ENCODE measurements at regions not wholly inside any gene's neighbourhood (a gene's known extent, or its start where the extent isn't known, plus 50 kb on each side); places are given as distances from the start of the nearest gene placed in this dataset.

- H3K4me2 ChIP-seq (ENCODE audit: low read depth, low read length), result no peak overlapping the region
- no peaks in the 10 kb centered on the region for H3F3A ChIP-seq (ENCODE audit: insufficient read depth, low read length)
- no peak overlapping the region for H3K27ac ChIP-seq (ENCODE audit: low read length)
- no peak for TF ChIP-seq CTCF (IDR thresholded peaks at IDR 0.05; ENCODE audit: low read length)
- TF ChIP-seq EZH2phosphoT487 (IDR thresholded peaks at IDR 0.05; ENCODE audit: low read length), result no peak
- no peak for TF ChIP-seq EZH2 (optimal IDR thresholded peaks at IDR 0.05; ENCODE audit: low read depth, low read length)
- no peaks in the 10 kb centered on the region for H3K27me3 ChIP-seq (replicated peaks; ENCODE audit: insufficient read depth, low read length)
- H3K9me2 ChIP-seq (replicated peaks; ENCODE audit: insufficient read depth, low read length), result no peaks in the 10 kb centered on the region
- H4K20me1 ChIP-seq (ENCODE audit: insufficient read depth, low read length), result no peaks in the 10 kb centered on the region
- H3K4me3 ChIP-seq (ENCODE audit: low read length), result no peak overlapping the region
- H3K4me1 ChIP-seq (ENCODE audit: low read length), result 0 out of 2 replicates have a peak, but pooled peaks cover 3% of the 10 kb centered on the region
- H3K9me3 ChIP-seq (replicated peaks; ENCODE audit: insufficient read depth, low read length), result no peaks in the 10 kb centered on the region
- no peak overlapping the region for H2AFZ ChIP-seq (ENCODE audit: low read length)
- H3K9ac ChIP-seq (ENCODE audit: low read length), result no peak overlapping the region
- H3K36me3 ChIP-seq (replicated peaks; ENCODE audit: insufficient read depth, low read length), result no peaks in the 10 kb centered on the region
- DNase-seq, result no peak
- H3K79me2 ChIP-seq (ENCODE audit: low read length), result no peaks in the 10 kb centered on the region
Measured at GRCh38 chr2:171247741-171248662, 87.3 kb upstream of the TLK1 start.

GRCh38 chr2:171244970-171245782 is 84.5 kb upstream of the TLK1 start:
- TF ChIP-seq EZH2phosphoT487 (IDR thresholded peaks at IDR 0.05; ENCODE audit: low read length) (no peak), EZH2 (optimal IDR thresholded peaks at IDR 0.05; ENCODE audit: low read depth, low read length) (no peak), CTCF (IDR thresholded peaks at IDR 0.05; ENCODE audit: low read length) (peak; percentile 19; the same call in 1 of the 2 replicates)
- no peaks in the 10 kb centered on the region for H3F3A ChIP-seq (ENCODE audit: insufficient read depth, low read length)
- H3K9me2 ChIP-seq (replicated peaks; ENCODE audit: insufficient read depth, low read length), result no peaks in the 10 kb centered on the region
- no peak overlapping the region for H3K4me3 ChIP-seq (ENCODE audit: low read length)
- no peak overlapping the region for H2AFZ ChIP-seq (ENCODE audit: low read length)
- 0 out of 2 replicates have a peak, but pooled peaks cover 3% of the 10 kb centered on the region for H3K4me1 ChIP-seq (ENCODE audit: low read length)
- H3K27ac ChIP-seq (ENCODE audit: low read length), result no peak overlapping the region
- H4K20me1 ChIP-seq (ENCODE audit: insufficient read depth, low read length), result no peaks in the 10 kb centered on the region
- H3K9me3 ChIP-seq (replicated peaks; ENCODE audit: insufficient read depth, low read length), result no peaks in the 10 kb centered on the region
- no peak for DNase-seq
- H3K36me3 ChIP-seq (replicated peaks; ENCODE audit: insufficient read depth, low read length), result no peaks in the 10 kb centered on the region
- no peak overlapping the region for H3K4me2 ChIP-seq (ENCODE audit: low read depth, low read length)
- no peak overlapping the region for H3K9ac ChIP-seq (ENCODE audit: low read length)
- no peaks in the 10 kb centered on the region for H3K79me2 ChIP-seq (ENCODE audit: low read length)
- no peaks in the 10 kb centered on the region for H3K27me3 ChIP-seq (replicated peaks; ENCODE audit: insufficient read depth, low read length)

DNA sequence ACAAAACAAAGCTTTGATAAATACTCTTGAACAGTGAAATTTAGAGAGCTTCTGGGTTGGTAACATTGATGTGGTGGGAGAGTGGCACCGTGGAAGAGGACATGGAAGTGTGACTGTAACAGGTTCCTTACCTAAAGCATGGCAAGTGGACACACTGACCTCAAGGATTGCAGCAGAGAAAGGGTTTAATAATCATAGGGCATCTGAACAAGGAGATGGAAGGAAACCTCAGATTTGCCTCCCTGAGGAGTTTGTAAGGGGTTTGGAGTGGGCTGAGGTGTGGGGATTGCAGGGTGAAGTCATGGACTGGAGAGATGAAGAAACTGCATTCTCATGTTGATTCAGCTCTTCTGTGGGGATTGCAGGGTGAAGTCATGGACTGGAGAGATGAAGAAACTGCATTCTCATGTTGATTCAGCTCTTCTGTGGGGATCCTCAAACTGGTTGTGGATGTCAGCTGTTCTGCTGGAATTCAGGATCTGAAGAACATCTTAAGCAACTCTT is 83.8 kb upstream of the TLK1 start:
- no peak for DNase-seq
- H2AFZ ChIP-seq (ENCODE audit: low read length), result no peak overlapping the region

More for the DNA sequence above, 83.8 kb upstream of the TLK1 start:
- Histone ChIP-seq H3K9me3 (replicated peaks; ENCODE audit: insufficient read depth, low read length) (no peaks in the 10 kb centered on the region), H4K20me1 (ENCODE audit: insufficient read depth, low read length) (no peaks in the 10 kb centered on the region), H3K36me3 (replicated peaks; ENCODE audit: insufficient read depth, low read length) (no peaks in the 10 kb centered on the region), H3K4me1 (ENCODE audit: low read length) (0 out of 2 replicates have a peak, but pooled peaks cover 3% of the 10 kb centered on the region), H3K4me3 (ENCODE audit: low read length) (no peak overlapping the region), H3K79me2 (ENCODE audit: low read length) (no peaks in the 10 kb centered on the region), H3K9me2 (replicated peaks; ENCODE audit: insufficient read depth, low read length) (no peaks in the 10 kb centered on the region), H3K4me2 (ENCODE audit: low read depth, low read length) (no peak overlapping the region), H3F3A (ENCODE audit: insufficient read depth, low read length) (no peaks in the 10 kb centered on the region), H3K27ac (ENCODE audit: low read length) (no peak overlapping the region), H3K9ac (ENCODE audit: low read length) (no peak overlapping the region), H3K27me3 (replicated peaks; ENCODE audit: insufficient read depth, low read length) (no peaks in the 10 kb centered on the region)
- no peak for TF ChIP-seq EZH2phosphoT487 (IDR thresholded peaks at IDR 0.05; ENCODE audit: low read length)
- TF ChIP-seq EZH2 (optimal IDR thresholded peaks at IDR 0.05; ENCODE audit: low read depth, low read length), result no peak
- no peak for TF ChIP-seq CTCF (IDR thresholded peaks at IDR 0.05; ENCODE audit: low read length)

Measured in MM.1S (cell line).